ENCODE measurements at regions not wholly inside any gene's neighbourhood (a gene's known extent, or its start where the extent isn't known, plus 50 kb on each side); places are given as distances from the start of the nearest gene placed in this dataset.

DNA sequence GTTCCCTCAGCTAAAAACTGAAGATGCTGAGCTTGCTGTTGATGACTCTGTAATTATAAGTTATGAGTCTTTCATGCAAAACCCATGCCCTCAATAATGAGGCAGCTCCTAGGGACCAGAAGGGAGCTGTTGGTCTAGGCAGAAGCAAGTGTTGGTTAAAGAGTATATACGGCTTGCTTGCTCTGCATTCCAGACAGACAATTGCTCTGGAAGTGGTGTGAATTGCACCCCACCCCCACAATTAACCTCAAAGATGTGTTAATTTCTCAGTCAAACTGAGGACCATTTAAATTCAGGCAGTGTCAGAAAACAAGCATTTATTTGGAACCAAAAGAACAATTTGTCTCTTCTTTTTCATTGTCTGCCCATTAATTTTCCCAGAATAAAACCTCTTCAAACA is 163.5 kb upstream of the EOMES start:
- no peaks in the 10 kb centered on the region for H3K9me3 ChIP-seq
- WGBS, 3 donors, result 6 to 11% (median 9%) methylated on average over 1 of the region's 1 CpG
- no peaks in the 10 kb centered on the region for H3K27me3 ChIP-seq (ENCODE audit: insufficient read depth in 3 of 3, low read length in 2 of 3)
- DNase-seq (no peak), ATAC-seq (no peak)
- H3K36me3 ChIP-seq (ENCODE audit: insufficient read depth in 1 of 2, low read depth in 1 of 2), result no peaks in the 10 kb centered on the region
- no peaks in the 10 kb centered on the region for H3K4me1 ChIP-seq
- TF ChIP-seq, protein P1, sequence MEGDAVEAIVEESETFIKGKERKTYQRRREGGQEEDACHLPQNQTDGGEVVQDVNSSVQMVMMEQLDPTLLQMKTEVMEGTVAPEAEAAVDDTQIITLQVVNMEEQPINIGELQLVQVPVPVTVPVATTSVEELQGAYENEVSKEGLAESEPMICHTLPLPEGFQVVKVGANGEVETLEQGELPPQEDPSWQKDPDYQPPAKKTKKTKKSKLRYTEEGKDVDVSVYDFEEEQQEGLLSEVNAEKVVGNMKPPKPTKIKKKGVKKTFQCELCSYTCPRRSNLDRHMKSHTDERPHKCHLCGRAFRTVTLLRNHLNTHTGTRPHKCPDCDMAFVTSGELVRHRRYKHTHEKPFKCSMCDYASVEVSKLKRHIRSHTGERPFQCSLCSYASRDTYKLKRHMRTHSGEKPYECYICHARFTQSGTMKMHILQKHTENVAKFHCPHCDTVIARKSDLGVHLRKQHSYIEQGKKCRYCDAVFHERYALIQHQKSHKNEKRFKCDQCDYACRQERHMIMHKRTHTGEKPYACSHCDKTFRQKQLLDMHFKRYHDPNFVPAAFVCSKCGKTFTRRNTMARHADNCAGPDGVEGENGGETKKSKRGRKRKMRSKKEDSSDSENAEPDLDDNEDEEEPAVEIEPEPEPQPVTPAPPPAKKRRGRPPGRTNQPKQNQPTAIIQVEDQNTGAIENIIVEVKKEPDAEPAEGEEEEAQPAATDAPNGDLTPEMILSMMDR (IDR thresholded peaks at IDR 0.05), result no peak
- H3K4me3 ChIP-seq, result no peak overlapping the region
- no peak overlapping the region for H3K27ac ChIP-seq
- intact Hi-C loops (cut with DNase I), result no loop called here

DNA sequence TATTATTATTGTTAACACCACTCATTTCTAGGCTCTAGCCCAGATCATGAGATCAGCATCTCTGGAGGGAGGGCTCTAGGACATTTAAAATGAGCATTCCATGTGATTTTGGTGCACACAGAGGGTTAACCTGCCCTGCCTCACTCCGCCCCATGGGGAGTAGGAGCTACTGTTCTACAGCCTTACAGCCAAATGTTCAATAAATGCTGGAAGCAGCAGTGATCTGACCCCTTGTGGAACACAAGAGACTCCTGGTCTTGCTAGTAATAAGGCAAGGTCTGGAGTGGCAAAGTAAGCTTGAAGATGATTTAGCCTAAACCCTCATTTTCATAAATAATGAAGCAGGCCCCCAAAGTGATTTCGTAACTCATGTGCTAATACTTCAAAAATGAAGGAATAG is 166.4 kb upstream of the EOMES start:
- WGBS, 3 donors, result 46 to 57% (median 53%) methylated on average over 2 of the region's 2 CpGs
- TF ChIP-seq, protein P1 (IDR thresholded peaks at IDR 0.05), result no peak
- H3K9me3 ChIP-seq, result no peaks in the 10 kb centered on the region
- DNase-seq (no peak), ATAC-seq (no peak)
- intact Hi-C loops (cut with DNase I), result no loop called here
- no peaks in the 10 kb centered on the region for H3K4me1 ChIP-seq
- H3K27ac ChIP-seq, result no peak overlapping the region
- H3K27me3 ChIP-seq (ENCODE audit: insufficient read depth in 3 of 3, low read length in 2 of 3), result no peaks in the 10 kb centered on the region
- H3K4me3 ChIP-seq, result no peak overlapping the region
- no peaks in the 10 kb centered on the region for H3K36me3 ChIP-seq (ENCODE audit: insufficient read depth in 1 of 2, low read depth in 1 of 2)

DNA sequence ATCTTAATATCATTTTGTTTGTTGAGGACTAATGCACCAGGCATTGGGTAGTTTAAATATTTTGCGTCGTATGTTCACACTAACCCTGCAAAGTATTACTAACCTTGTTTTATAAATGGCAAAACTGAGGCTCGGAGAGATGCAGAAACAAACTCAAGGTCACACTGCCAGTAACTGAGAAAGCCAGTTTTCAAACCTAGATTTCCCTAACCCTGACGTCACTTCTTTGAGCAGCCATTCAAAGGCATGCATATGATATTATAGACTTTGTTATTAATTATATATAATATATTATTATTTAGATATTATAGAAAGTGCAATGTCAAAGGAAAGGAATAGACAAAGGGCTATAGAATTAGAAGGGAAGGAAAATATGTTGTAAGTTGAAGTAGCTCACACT is 167.6 kb upstream of the EOMES start:
- H3K27ac ChIP-seq, result no peak overlapping the region
- 84 to 88% (median 86%) methylated on average over 4 of the region's 4 CpGs for WGBS, 3 donors

DNA sequence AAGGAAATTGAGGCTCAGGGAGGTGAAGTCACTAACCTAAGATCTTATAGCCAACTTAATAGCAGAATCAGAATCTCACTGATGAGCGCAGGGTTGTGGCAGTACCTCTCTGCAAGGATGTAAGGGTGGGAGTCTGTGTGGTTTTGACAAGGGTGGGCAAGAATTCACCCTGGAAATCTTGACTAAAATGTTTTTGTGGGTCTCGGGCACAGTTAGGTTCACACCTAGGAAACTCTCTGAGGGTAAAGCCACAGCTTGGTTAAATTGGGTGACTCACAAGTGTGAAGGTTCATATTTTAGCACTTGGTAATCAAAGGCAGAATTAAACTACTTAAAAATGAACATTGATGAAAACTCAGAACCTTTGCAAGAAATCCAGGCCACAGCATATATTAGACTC is 178.2 kb upstream of the EOMES start:
- Histone ChIP-seq H3K4me1 (no peaks in the 10 kb centered on the region), H3K27me3 (ENCODE audit: insufficient read depth in 3 of 3, low read length in 2 of 3) (no peaks in the 10 kb centered on the region), H3K9me3 (no peaks in the 10 kb centered on the region), H3K27ac (no peak overlapping the region), H3K36me3 (ENCODE audit: insufficient read depth in 1 of 2, low read depth in 1 of 2) (no peaks in the 10 kb centered on the region), H3K4me3 (no peak overlapping the region)
- WGBS, 3 donors, result 75 to 87% (median 84%) methylated on average over 2 of the region's 2 CpGs
- no peak for DNase-seq
- intact Hi-C loops (cut with DNase I), result no loop called here
- ATAC-seq, result no peak
- TF ChIP-seq, protein P1 (IDR thresholded peaks at IDR 0.05), result no peak

More for the DNA sequence above, 167.6 kb upstream of the EOMES start:
- intact Hi-C loops (cut with DNase I), result no loop called here
- Histone ChIP-seq H3K4me1 (no peaks in the 10 kb centered on the region), H3K27me3 (ENCODE audit: insufficient read depth in 3 of 3, low read length in 2 of 3) (no peaks in the 10 kb centered on the region), H3K9me3 (no peaks in the 10 kb centered on the region), H3K4me3 (no peak overlapping the region), H3K36me3 (ENCODE audit: insufficient read depth in 1 of 2, low read depth in 1 of 2) (no peaks in the 10 kb centered on the region)
- DNase-seq (no peak), ATAC-seq (no peak)
- TF ChIP-seq, protein P1 (IDR thresholded peaks at IDR 0.05), result no peak

DNA sequence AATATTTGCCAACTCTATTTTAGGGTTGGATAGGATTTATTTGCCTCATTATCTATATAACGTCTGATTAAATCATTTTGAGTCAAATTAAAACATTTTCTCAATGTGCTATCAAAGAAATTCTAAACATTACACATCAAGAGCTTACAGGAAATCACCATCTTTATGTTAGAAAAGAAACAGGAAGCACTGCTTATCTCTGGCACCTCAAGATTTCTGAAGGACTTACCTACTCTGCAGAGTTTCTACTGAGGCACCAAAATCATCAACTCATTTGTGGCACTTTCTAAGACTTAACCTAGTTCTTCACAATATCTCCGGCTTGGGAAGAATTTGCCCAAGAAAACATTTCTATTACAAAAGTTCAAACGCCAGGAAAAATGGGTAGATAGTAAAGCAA is 181.3 kb upstream of the EOMES start:
- no peak for DNase-seq
- no peaks in the 10 kb centered on the region for H3K27me3 ChIP-seq (ENCODE audit: insufficient read depth in 3 of 3, low read length in 2 of 3)
- no peaks in the 10 kb centered on the region for H3K36me3 ChIP-seq (ENCODE audit: insufficient read depth in 1 of 2, low read depth in 1 of 2)
- 68 to 87% (median 80%) methylated on average over 3 of the region's 3 CpGs for WGBS, 3 donors
- TF ChIP-seq, protein P1 (IDR thresholded peaks at IDR 0.05), result no peak
- H3K9me3 ChIP-seq, result no peaks in the 10 kb centered on the region
- H3K27ac ChIP-seq, result no peak overlapping the region
- no peaks in the 10 kb centered on the region for H3K4me1 ChIP-seq
- ATAC-seq, result no peak
- intact Hi-C loops (cut with DNase I), result no loop called here
- no peak overlapping the region for H3K4me3 ChIP-seq
